ENCODE measurements at regions not wholly inside any gene's neighbourhood (a gene's known extent, or its start where the extent isn't known, plus 50 kb on each side); places are given as distances from the start of the nearest gene placed in this dataset.

GRCh38 chrX:11967986-11968869 is 170.0 kb upstream of the FRMPD4 start:
- TF ChIP-seq POLR2A (IDR thresholded peaks at IDR 0.05; ENCODE audit: low read length) (no peak), GATA1 (IDR thresholded peaks at IDR 0.05; ENCODE audit: low read depth, low read length) (no peak)

All from erythroblast (primary cell).